H9 (cell line): ENCODE measurements at regions not wholly inside any gene's neighbourhood (a gene's known extent, or its start where the extent isn't known, plus 50 kb on each side); places are given as distances from the start of the nearest gene placed in this dataset.

Experiments used
- DNase-seq: peaks from one replicate; pipeline ENCODE4 v3.0.0-alpha.2; 2017
- H2AFZ ChIP-seq: one replicate; pipeline ENCODE4 v1.6.1; 2013; ENCODE audit warnings: mild to moderate bottlenecking, low read length, control low read depth, moderate library complexity
- H2AK5ac ChIP-seq: 2 replicates; pipeline ENCODE4 v1.6.1; 2013; ENCODE audit warnings: low read length, control low read depth, mixed read lengths; ENCODE audit not compliant: insufficient read length
- H2BK120ac ChIP-seq: one replicate; pipeline ENCODE4 v1.6.1; 2013; ENCODE audit warnings: low read depth, mild to moderate bottlenecking, low read length, control low read depth, inconsistent platforms; ENCODE audit not compliant: poor library complexity, severe bottlenecking
- H2BK12ac ChIP-seq: 2 replicates; pipeline ENCODE4 v1.6.1; 2013; ENCODE audit warnings: low read length, control low read depth, mixed read lengths, low read depth; ENCODE audit not compliant: insufficient read length
- H2BK15ac ChIP-seq: 2 replicates; pipeline ENCODE4 v1.6.1; 2013; ENCODE audit warnings: low read depth, low read length, control low read depth
- H2BK20ac ChIP-seq: one replicate; pipeline ENCODE4 v1.6.1; 2013; ENCODE audit warnings: low read depth, mild to moderate bottlenecking, low read length, control low read depth, inconsistent platforms; ENCODE audit not compliant: poor library complexity, severe bottlenecking
- H2BK5ac ChIP-seq: 2 replicates; pipeline ENCODE4 v1.6.1; 2013; ENCODE audit warnings: low read length, control low read depth, mixed read lengths; ENCODE audit not compliant: insufficient read length
- H3K14ac ChIP-seq: 2 replicates; pipeline ENCODE4 v1.6.1; 2013; ENCODE audit warnings: low read length, control low read depth; ENCODE audit not compliant: insufficient read depth
- H3K18ac ChIP-seq: 2 replicates; pipeline ENCODE4 v1.6.1; 2013; ENCODE audit warnings: low read depth, mild to moderate bottlenecking, mixed read lengths, low read length, control low read depth; ENCODE audit not compliant: insufficient read length
- H3K23ac ChIP-seq: 2 replicates; pipeline ENCODE4 v1.6.1; 2013; ENCODE audit warnings: low read length, control low read depth, mixed read lengths, low read depth; ENCODE audit not compliant: insufficient read length
- H3K23me2 ChIP-seq: 2 replicates; pipeline ENCODE4 v1.6.1; 2013; ENCODE audit warnings: low read depth, mild to moderate bottlenecking, mixed read lengths, low read length, control low read depth; ENCODE audit not compliant: insufficient read length, poor library complexity, severe bottlenecking
- H3K27ac ChIP-seq: 2 replicates; pipeline ENCODE4 v1.5.1; 2013; ENCODE audit warnings: low read length, control low read depth, mixed read lengths, low read depth; ENCODE audit not compliant: insufficient read length
- H3K27me3 ChIP-seq: 2 replicates; pipeline ENCODE4 v1.6.1; 2013; ENCODE audit warnings: low read length, control low read depth, inconsistent platforms; ENCODE audit not compliant: insufficient read depth
- H3K4ac ChIP-seq: 2 replicates; pipeline ENCODE4 v1.6.1; 2013; ENCODE audit warnings: low read depth, mild to moderate bottlenecking, control low read depth, inconsistent platforms, low read length, moderate library complexity
- H3K4me1 ChIP-seq: 2 replicates; pipeline ENCODE4 v1.6.1; 2013; ENCODE audit warnings: low read length, control low read depth, inconsistent platforms; ENCODE audit not compliant: insufficient read depth
- H3K4me2 ChIP-seq: 2 replicates; pipeline ENCODE4 v1.6.1; 2013; ENCODE audit warnings: low read length, control low read depth, mixed read lengths; ENCODE audit not compliant: insufficient read length, insufficient read depth
- H3K56ac ChIP-seq: 2 replicates; pipeline ENCODE4 v1.6.1; 2013; ENCODE audit warnings: low read depth, mild to moderate bottlenecking, mixed read lengths, low read length, control low read depth; ENCODE audit not compliant: insufficient read length
- H3K79me1 ChIP-seq: 2 replicates; pipeline ENCODE4 v1.6.1; 2013; ENCODE audit warnings: low read depth, mild to moderate bottlenecking, moderate library complexity, low read length, control low read depth, inconsistent platforms; ENCODE audit not compliant: insufficient read depth, poor library complexity, severe bottlenecking
- H3K79me2 ChIP-seq: 2 replicates; pipeline ENCODE4 v1.6.1; 2013; ENCODE audit warnings: low read length, control low read depth, inconsistent platforms; ENCODE audit not compliant: insufficient read depth
- H3K9ac ChIP-seq: 2 replicates; pipeline ENCODE4 v1.6.1; 2013; ENCODE audit warnings: low read length, control low read depth, mixed read lengths; ENCODE audit not compliant: insufficient read length; ENCODE audit errors: extremely low read depth
- H3K9me3 ChIP-seq: one replicate; pipeline ENCODE4 v1.6.1; 2013; ENCODE audit warnings: low read depth, low read length, inconsistent platforms; ENCODE audit not compliant: control insufficient read depth
- H3T11ph ChIP-seq: one replicate; pipeline ENCODE4 v1.6.1; 2013; ENCODE audit warnings: mild to moderate bottlenecking, low read length, control low read depth, inconsistent platforms
- H4K20me1 ChIP-seq: one replicate; pipeline ENCODE4 v1.6.1; 2013; ENCODE audit not compliant: control insufficient read depth, insufficient read length, insufficient read depth
- H4K5ac ChIP-seq: 2 replicates; pipeline ENCODE4 v1.6.1; 2013; ENCODE audit warnings: low read depth, mild to moderate bottlenecking, mixed read lengths, low read length, control low read depth; ENCODE audit not compliant: insufficient read length
- H4K8ac ChIP-seq: replicated peaks from 2 replicates; pipeline ENCODE4 v1.6.1; 2013; ENCODE audit warnings: low read length, control low read depth, mixed read lengths, low read depth; ENCODE audit not compliant: insufficient read length
- H4K91ac ChIP-seq: 2 replicates; pipeline ENCODE4 v1.6.1; 2013; ENCODE audit warnings: low read depth, mild to moderate bottlenecking, moderate library complexity, mixed read lengths, low read length, control low read depth; ENCODE audit not compliant: insufficient read length
- H3K27ac Mint-ChIP-seq, 3 experiments: 2 replicates in 2 of 3; 3 replicates in 1 of 3; pipeline ENCODE4 v1.8.0; 2020 to 2021; ENCODE audit warnings: mixed read lengths in 3 of 3, mild to moderate bottlenecking in 1 of 3, moderate library complexity in 1 of 3
- H3K27me3 Mint-ChIP-seq: 2 replicates; pipeline ENCODE4 v1.8.0; 2021; ENCODE audit warnings: low read depth, mild to moderate bottlenecking, moderate library complexity, mixed read lengths
- H3K36me3 Mint-ChIP-seq, 3 experiments: 2 replicates in 2 of 3; 3 replicates in 1 of 3; pipeline ENCODE4 v1.8.0; 2020 to 2021; ENCODE audit warnings: low read depth in 3 of 3, mixed read lengths in 3 of 3; ENCODE audit not compliant: insufficient read depth in 1 of 3
- H3K4me1 Mint-ChIP-seq, 2 experiments: 2 replicates each; pipeline ENCODE4 v1.8.0; 2020; ENCODE audit warnings: mixed read lengths in 2 of 2
- H3K4me3 Mint-ChIP-seq, 2 experiments: 2 replicates in 1 of 2; 3 replicates in 1 of 2; pipeline ENCODE4 v1.8.0; 2020 to 2021; ENCODE audit warnings: mild to moderate bottlenecking in 2 of 2, mixed read lengths in 2 of 2, moderate library complexity in 1 of 2
- H3K9me3 Mint-ChIP-seq, 2 experiments: 2 replicates in 1 of 2; 3 replicates in 1 of 2; pipeline ENCODE4 v1.8.0; 2020; ENCODE audit warnings: mild to moderate bottlenecking in 2 of 2, mixed read lengths in 2 of 2, moderate library complexity in 1 of 2
- WGBS: extraction: QIAGEN DNeasy Blood & Tissue Kit; methylation state at CpG from one replicate; pipeline ENCODE4 v1.1.7; 2013; ENCODE audit warnings: missing lambda C conversion rate, low lambda C conversion rate, mixed read lengths; ENCODE audit not compliant: insufficient read length; ENCODE audit errors: extremely low coverage; 5-methylcytosine and 5-hydroxymethylcytosine counted together
- TF ChIP-seq, protein P1 (sequence below): fragments of 200-600 bp; sonication (generic); conservative IDR thresholded peaks from 3 replicates; pipeline ENCODE4 v1.8.0; 2021; ENCODE audit warnings: antibody characterized with exemption, mild to moderate bottlenecking

DNA sequence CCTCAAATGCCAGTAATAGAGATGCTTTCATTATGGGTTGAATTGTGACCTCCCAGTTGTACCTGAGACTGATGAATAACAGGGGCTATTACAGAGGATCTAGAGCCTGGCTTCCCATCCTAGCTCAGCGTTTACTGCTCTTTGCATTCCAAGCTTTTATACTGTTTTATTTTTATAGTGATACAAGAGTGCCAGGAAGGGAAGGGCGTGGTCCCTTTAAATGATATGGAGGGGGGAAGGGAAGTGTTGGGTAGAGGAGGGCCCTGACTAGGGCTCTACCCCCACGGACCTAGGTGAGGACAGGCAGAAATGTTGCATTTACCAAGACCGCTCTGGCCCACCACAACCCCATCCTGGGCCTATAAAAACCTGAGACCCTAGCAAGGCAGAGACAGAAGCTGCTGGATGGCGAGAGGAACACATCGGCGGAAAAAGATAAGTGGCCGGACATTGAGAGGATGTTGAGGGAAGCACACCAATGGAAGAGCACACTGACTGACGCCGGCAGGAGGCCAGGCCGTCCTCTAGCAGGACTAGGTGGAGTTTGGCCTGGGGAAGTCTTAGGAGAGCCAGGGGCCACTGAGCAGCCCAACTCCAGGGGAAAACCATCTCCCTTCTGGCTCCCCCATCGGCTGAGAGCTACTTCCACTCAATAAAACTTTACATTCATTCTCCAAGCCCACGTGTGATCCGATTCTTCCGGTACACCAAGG lies 1025.9 kb downstream of the TTLL7 start:
- Histone ChIP-seq H3K27ac (no peak overlapping the region), H3K23ac (no peak overlapping the region), H2BK20ac (no peak overlapping the region), H3T11ph (no peak overlapping the region), H2BK15ac (no peak overlapping the region), H3K4me1 (peaks cover 2% of the 10 kb centered on the region; the same call in 1 of the 2 replicates), H2BK12ac (no peak overlapping the region), H4K5ac (no peak overlapping the region), H3K4ac (no peak overlapping the region), H2AFZ (no peak overlapping the region), H3K14ac (no peak overlapping the region), H3K79me2 (no peaks in the 10 kb centered on the region), H3K9ac (no peak overlapping the region), H2BK120ac (no peak overlapping the region), H3K4me2 (no peak overlapping the region), H2AK5ac (no peak overlapping the region), H3K79me1 (no peaks in the 10 kb centered on the region), H2BK5ac (no peak overlapping the region), H3K27me3 (no peaks in the 10 kb centered on the region), H4K91ac (no peak overlapping the region), H3K56ac (no peak overlapping the region), H3K23me2 (no peaks in the 10 kb centered on the region), H3K18ac (no peak overlapping the region), H4K8ac (no peak overlapping the region), H4K20me1 (no peaks in the 10 kb centered on the region), H3K9me3 (no peaks in the 10 kb centered on the region)
- Mint-ChIP-seq H3K27ac (no peak overlapping the region), H3K4me3 (no peak overlapping the region), H3K9me3 (no peaks in the 10 kb centered on the region), H3K4me1 (peaks cover 6 to 7% of the 10 kb centered on the region in 2 experiments; a peak in 3 of 4 replicates), H3K36me3 (no peaks in the 10 kb centered on the region), H3K27me3 (no peaks in the 10 kb centered on the region)
- TF ChIP-seq, protein P1, sequence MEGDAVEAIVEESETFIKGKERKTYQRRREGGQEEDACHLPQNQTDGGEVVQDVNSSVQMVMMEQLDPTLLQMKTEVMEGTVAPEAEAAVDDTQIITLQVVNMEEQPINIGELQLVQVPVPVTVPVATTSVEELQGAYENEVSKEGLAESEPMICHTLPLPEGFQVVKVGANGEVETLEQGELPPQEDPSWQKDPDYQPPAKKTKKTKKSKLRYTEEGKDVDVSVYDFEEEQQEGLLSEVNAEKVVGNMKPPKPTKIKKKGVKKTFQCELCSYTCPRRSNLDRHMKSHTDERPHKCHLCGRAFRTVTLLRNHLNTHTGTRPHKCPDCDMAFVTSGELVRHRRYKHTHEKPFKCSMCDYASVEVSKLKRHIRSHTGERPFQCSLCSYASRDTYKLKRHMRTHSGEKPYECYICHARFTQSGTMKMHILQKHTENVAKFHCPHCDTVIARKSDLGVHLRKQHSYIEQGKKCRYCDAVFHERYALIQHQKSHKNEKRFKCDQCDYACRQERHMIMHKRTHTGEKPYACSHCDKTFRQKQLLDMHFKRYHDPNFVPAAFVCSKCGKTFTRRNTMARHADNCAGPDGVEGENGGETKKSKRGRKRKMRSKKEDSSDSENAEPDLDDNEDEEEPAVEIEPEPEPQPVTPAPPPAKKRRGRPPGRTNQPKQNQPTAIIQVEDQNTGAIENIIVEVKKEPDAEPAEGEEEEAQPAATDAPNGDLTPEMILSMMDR: no peak
- no peak for DNase-seq
- WGBS: no CpG with 5 or more reads among the region's 15 CpGs
